Activated naive CD8-positive, alpha-beta T cell treated with anti-CD3 and anti-CD28 coated beads for 36 hours (primary cell): ENCODE measurements at regions not wholly inside any gene's neighbourhood (a gene's known extent, or its start where the extent isn't known, plus 50 kb on each side); places are given as distances from the start of the nearest gene placed in this dataset.
A peak's percentile ranks its signal among the peaks of the same experiment; 100 is the strongest.

Experiments used
- DNase-seq: peaks from one replicate; pipeline ENCODE4 v3.0.0; 2021
- H3K27ac Mint-ChIP-seq: one replicate; pipeline ENCODE4 v1.8.0; 2022; ENCODE audit warnings: mild to moderate bottlenecking, moderate library complexity, mixed read lengths
- H3K27me3 Mint-ChIP-seq: one replicate; pipeline ENCODE4 v1.8.0; 2022; ENCODE audit warnings: mild to moderate bottlenecking, mixed read lengths
- H3K36me3 Mint-ChIP-seq: one replicate; pipeline ENCODE4 v1.8.0; 2021; ENCODE audit warnings: mild to moderate bottlenecking, mixed read lengths
- H3K4me1 Mint-ChIP-seq: one replicate; pipeline ENCODE4 v1.8.0; 2021; ENCODE audit warnings: mixed read lengths
- H3K4me3 Mint-ChIP-seq: one replicate; pipeline ENCODE4 v1.8.0; 2022; ENCODE audit warnings: mild to moderate bottlenecking, moderate library complexity, mixed read lengths
- H3K9me3 Mint-ChIP-seq: one replicate; pipeline ENCODE4 v1.8.0; 2022; ENCODE audit warnings: mixed read lengths

DNA sequence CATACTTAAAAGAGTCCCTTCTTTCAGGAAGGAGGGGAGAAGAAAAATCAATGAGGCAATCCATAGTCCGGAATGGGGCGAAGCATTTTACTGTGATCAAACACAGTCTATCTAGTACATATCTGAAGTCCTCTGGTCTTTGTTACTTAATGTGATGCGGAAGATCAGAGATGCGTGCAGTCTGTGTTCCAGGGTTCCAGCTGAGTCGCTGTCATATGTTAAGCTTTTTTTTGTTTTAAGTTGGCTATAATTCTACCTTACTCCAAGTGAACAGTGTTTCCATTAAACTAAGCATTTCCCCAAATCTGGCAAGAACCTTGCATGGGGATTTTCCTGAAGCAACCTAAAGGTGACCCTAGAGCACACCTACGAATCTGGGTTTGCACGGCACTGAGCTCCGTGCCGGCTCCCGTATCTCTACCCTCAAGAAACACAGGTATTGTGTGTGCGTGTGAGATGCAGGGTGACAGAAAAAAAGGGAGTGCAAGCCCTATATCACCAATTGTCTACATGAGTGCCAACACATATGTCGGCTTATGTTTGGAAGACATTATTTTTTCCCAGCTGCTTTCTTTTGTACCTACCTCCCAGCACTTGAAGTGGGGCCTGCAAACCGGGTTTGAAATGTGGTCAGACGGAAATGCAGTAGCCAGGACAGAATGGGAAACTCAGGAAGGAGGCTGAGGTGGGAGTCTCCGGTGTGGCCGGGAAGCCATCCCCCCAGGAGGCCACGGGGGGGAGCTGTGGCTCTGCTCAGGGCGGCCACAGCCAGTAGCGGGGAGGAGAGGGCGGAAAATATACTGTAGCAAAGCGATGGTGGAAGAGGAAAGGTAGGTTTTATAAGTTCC is 435.8 kb upstream of the MGMT start:
- Mint-ChIP-seq H3K27me3 (no peaks in the 10 kb centered on the region), H3K4me3 (no peak overlapping the region), H3K4me1 (peaks cover 32% of the 10 kb centered on the region), H3K36me3 (no peaks in the 10 kb centered on the region), H3K27ac (no peak overlapping the region), H3K9me3 (no peaks in the 10 kb centered on the region)
- peak; percentile 61 for DNase-seq

DNA sequence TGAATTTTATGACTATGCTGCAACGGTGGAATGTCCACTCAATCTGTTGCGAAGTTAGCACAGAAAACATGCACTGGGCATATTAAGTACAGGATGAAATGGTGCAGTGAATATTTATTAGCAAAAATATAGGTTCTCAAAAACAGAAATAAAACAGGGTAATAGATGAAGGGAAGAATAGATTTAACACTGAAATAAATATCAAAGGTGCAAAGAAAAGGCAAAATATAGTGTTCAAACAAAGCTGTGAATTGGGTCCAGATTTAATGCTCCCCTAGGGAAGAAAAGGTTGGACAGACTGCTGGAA is 435.2 kb upstream of the MGMT start:
- peaks cover 36% of the 10 kb centered on the region for H3K4me1 Mint-ChIP-seq
- DNase-seq: no peak
- H3K4me3 Mint-ChIP-seq: no peak overlapping the region
- no peaks in the 10 kb centered on the region for H3K27me3 Mint-ChIP-seq
- H3K36me3 Mint-ChIP-seq: no peaks in the 10 kb centered on the region
- no peaks in the 10 kb centered on the region for H3K9me3 Mint-ChIP-seq
- H3K27ac Mint-ChIP-seq: no peak overlapping the region

GRCh38 chr10:129032372-129033313 is 434.4 kb upstream of the MGMT start:
- DNase-seq: no peak
- Mint-ChIP-seq H3K9me3 (no peaks in the 10 kb centered on the region), H3K27ac (no peak overlapping the region), H3K27me3 (no peaks in the 10 kb centered on the region), H3K4me1 (peaks cover 42% of the 10 kb centered on the region), H3K4me3 (no peak overlapping the region), H3K36me3 (no peaks in the 10 kb centered on the region)

- Mint-ChIP-seq H3K27me3 (no peaks in the 10 kb centered on the region), H3K27ac (no peak overlapping the region), H3K4me3 (no peak overlapping the region), H3K4me1 (peaks cover 48% of the 10 kb centered on the region), H3K36me3 (no peaks in the 10 kb centered on the region), H3K9me3 (no peaks in the 10 kb centered on the region)
- DNase-seq: no peak
Measured at GRCh38 chr10:129033340-129033739, 433.7 kb upstream of the MGMT start.

- no peak overlapping the region for H3K27ac Mint-ChIP-seq
- peaks cover 53% of the 10 kb centered on the region for H3K4me1 Mint-ChIP-seq
- no peaks in the 10 kb centered on the region for H3K27me3 Mint-ChIP-seq
- no peak overlapping the region for H3K4me3 Mint-ChIP-seq
- H3K36me3 Mint-ChIP-seq: no peaks in the 10 kb centered on the region
- DNase-seq: peak; percentile 18
- no peaks in the 10 kb centered on the region for H3K9me3 Mint-ChIP-seq
Measured at GRCh38 chr10:129033790-129034272, 433.2 kb upstream of the MGMT start.

DNA sequence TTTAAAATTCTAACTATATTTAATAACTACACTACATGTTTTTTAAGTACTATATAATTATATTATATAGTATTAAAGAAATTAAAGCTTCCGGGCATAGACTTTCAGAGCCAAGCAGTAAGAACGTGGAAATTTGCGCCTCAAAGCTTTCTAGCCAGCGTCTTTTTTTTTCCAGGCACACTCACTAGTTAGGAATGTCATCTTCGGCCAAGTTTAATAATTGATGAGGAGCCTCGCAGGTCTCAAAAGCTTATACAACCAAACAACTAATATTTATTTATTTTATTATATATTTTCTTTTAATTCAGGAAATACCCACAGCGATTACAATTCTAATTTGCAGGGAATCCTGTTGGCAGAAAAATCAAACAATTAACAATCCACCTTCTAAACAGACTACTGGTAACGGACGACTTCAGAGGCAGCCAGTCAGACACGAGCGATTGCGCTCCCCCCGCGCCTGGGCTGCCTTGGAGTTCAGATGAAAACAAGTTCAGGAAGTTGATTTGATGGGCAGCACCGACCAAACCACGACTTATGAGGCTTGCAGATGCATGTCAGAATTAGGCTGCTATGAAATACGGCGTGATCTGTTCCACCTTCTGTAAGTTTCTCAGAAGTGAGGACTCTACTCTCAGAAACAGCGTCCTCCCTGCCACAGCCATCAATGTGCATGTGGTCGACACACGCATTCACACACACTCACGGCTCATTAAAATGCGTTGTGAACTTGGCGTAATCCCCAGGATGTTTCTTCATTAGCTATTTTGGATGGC is 431.8 kb upstream of the MGMT start:
- Mint-ChIP-seq H3K27ac (peak overlapping the region; percentile 93), H3K9me3 (no peaks in the 10 kb centered on the region), H3K4me1 (peaks cover 58% of the 10 kb centered on the region), H3K4me3 (peak overlapping the region; percentile 69), H3K27me3 (no peaks in the 10 kb centered on the region), H3K36me3 (no peaks in the 10 kb centered on the region)
- DNase-seq: peak; percentile 70

DNA sequence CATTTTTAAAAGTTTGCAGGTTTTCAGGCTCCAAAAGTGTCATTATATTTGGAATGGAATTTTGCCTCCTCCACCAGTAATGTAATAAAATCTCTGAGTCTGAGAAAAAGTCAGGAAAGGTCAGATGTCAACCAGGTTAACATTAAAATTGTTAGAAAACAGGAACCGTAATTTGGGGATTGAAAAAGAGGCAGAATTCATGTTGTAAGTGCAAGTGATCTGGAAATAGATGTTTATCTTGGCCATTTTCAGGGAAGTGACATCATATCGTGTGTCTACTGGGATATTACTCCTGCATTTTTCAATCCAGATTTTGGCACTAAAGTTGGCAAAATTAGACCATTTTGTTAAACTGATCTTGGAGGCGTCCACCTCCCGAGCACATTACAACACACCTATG is 428.5 kb upstream of the MGMT start:
- DNase-seq: no peak
- peaks cover 61% of the 10 kb centered on the region for H3K4me1 Mint-ChIP-seq
- no peaks in the 10 kb centered on the region for H3K27me3 Mint-ChIP-seq
- no peak overlapping the region for H3K27ac Mint-ChIP-seq
- H3K9me3 Mint-ChIP-seq: no peaks in the 10 kb centered on the region
- no peak overlapping the region for H3K4me3 Mint-ChIP-seq
- H3K36me3 Mint-ChIP-seq: no peaks in the 10 kb centered on the region

- Mint-ChIP-seq H3K27me3 (no peaks in the 10 kb centered on the region), H3K4me1 (peaks cover 51% of the 10 kb centered on the region), H3K27ac (no peak overlapping the region), H3K9me3 (no peaks in the 10 kb centered on the region), H3K36me3 (no peaks in the 10 kb centered on the region), H3K4me3 (no peak overlapping the region)
- no peak for DNase-seq
Measured at GRCh38 chr10:129039406-129040370, 427.4 kb upstream of the MGMT start.

DNA sequence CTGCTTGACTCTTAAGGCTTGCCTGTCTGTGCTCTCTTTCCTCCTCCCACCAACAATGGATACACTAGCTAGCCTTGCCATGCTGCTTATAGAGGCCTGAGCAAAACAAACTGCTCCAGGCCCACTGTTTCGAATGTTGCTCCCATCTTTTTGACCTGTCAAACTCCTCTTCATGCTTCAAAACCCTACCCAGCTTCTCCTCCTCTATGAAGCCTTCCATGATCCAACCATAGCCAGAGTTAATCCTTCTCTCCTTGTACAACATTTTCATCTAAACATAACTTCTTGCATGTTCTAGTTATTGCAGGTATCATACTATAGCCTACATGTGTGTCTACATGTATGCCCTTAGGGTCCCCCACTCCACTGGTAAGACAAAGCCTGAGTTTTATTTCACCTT is 426.7 kb upstream of the MGMT start:
- DNase-seq: no peak
- Mint-ChIP-seq H3K4me3 (no peak overlapping the region), H3K27me3 (no peaks in the 10 kb centered on the region), H3K9me3 (no peaks in the 10 kb centered on the region), H3K27ac (no peak overlapping the region), H3K36me3 (no peaks in the 10 kb centered on the region), H3K4me1 (peaks cover 48% of the 10 kb centered on the region)

DNA sequence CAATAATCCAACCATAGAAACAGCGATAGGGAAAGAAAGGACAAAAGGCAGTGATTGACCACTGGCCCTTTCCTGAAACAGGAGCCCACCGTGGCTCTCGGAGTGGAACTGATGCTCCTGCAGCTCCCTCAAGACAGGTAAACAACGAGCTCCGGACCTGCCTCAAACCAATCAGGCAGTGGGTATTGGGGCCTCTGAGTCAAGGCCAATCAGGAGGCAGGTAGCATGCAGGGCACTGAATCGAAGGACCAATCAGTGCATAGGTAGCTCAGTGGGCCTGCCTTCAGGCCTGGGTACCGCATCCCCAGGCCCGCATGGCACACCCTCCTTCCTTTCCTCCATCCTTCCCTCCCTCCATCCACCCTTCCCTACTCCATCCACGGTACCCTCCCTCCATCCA is 425.1 kb upstream of the MGMT start:
- DNase-seq: no peak
- Mint-ChIP-seq H3K4me1 (peaks cover 35% of the 10 kb centered on the region), H3K27me3 (no peaks in the 10 kb centered on the region), H3K27ac (no peak overlapping the region), H3K4me3 (no peak overlapping the region), H3K9me3 (no peaks in the 10 kb centered on the region), H3K36me3 (no peaks in the 10 kb centered on the region)

DNA sequence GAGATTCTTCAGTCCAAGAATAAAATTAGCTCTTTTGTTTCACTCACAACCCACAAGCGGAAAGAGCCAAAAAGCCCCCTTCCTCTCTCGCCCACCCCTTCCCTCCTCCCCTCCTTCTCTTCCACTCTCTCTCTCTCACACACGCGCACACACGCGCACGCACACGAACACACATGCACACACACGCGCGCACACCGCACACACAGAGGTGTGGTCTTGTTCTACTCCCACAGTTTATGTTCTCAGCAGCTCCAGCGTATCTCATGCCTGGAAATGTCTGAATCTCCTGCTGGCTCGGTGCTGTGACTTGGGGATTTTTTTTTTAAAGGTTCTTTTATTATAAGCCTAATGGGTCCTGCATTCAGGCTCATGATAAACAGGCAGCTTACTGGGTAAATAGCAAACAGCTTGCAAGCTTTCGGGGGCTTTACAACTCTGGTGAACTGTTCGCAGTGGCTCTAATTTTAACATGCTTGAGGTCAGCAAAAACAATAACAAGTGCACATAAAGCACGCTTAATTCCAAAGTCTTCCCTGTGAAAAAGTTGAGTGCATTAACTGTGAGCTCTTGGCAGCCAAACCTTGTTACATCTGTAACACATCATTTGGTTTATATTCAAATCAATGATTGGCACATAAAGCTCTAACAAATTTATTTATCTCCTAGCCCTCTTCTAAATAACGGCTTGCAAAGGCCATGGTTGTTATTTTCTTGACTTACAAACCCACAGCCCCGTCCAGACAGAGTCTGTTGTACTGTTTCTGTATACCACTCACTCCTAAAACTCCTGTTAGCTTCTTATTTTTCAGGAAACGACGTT is 424.1 kb upstream of the MGMT start:
- H3K27me3 Mint-ChIP-seq: no peaks in the 10 kb centered on the region
- H3K4me3 Mint-ChIP-seq: peak overlapping the region; percentile 55
- peak; percentile 22 for DNase-seq
- peaks cover 26% of the 10 kb centered on the region for H3K4me1 Mint-ChIP-seq
- no peaks in the 10 kb centered on the region for H3K9me3 Mint-ChIP-seq
- no peaks in the 10 kb centered on the region for H3K36me3 Mint-ChIP-seq
- H3K27ac Mint-ChIP-seq: no peak overlapping the region

GRCh38 chr10:129043691-129044090 is 423.4 kb upstream of the MGMT start:
- H3K9me3 Mint-ChIP-seq: no peaks in the 10 kb centered on the region
- H3K27me3 Mint-ChIP-seq: no peaks in the 10 kb centered on the region
- no peak for DNase-seq
- H3K36me3 Mint-ChIP-seq: no peaks in the 10 kb centered on the region
- no peak overlapping the region for H3K27ac Mint-ChIP-seq
- peaks cover 19% of the 10 kb centered on the region for H3K4me1 Mint-ChIP-seq
- no peak overlapping the region for H3K4me3 Mint-ChIP-seq

- no peak for DNase-seq
- H3K36me3 Mint-ChIP-seq: no peaks in the 10 kb centered on the region
- no peaks in the 10 kb centered on the region for H3K27me3 Mint-ChIP-seq
- H3K27ac Mint-ChIP-seq: no peak overlapping the region
- H3K9me3 Mint-ChIP-seq: no peaks in the 10 kb centered on the region
- peaks cover 14% of the 10 kb centered on the region for H3K4me1 Mint-ChIP-seq
- no peak overlapping the region for H3K4me3 Mint-ChIP-seq
Measured at GRCh38 chr10:129045599-129045998, 421.4 kb upstream of the MGMT start.
